ENCODE measurements at regions not wholly inside any gene's neighbourhood (a gene's known extent, or its start where the extent isn't known, plus 50 kb on each side); places are given as distances from the start of the nearest gene placed in this dataset.

DNA sequence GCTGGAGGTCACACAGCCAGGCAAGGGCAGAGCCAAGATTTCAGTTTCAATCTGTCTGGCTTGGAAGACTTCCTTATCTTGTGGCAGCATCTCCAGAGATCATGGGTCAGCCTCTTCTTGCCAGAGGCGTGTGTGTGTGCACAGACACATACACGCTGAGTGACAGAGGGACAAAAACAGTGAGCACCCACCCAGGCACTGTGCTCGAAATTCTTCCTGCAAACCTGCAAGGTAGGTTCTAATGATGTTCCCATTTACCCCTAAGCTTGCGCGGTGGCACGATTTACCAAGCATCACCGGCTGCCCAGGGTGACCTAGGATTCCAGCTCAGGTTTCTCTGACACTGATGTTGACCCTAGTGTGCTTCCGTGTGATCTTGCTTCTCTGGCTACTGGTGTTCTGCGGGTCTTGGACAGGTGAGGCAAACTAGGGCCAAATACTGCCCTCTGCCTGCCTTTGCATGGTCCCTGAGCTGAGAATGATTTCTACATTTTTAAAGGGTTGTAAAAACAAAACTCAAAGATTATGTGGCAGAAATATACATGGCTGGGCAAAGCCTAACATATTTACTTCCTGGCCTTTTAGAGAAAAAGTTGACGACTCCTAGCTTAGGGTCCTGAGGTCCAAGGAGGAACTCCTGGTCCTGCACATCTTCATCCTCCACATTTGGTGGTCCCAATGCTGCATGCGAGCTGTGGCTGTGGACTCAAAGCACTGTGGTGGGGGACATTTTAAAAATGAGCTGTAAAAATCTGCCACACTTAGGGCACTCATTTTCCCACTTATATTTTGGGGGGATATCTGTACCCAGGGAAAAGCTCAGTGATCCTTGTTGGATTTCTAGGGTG is 268.5 kb downstream of the RPS24 start:
- H3K4me3 ChIP-seq (ENCODE audit: low read depth, low read length): no peak overlapping the region
- H3K36me3 ChIP-seq (ENCODE audit: control insufficient read depth, insufficient read depth, low read length): no peaks in the 10 kb centered on the region
- no peak for DNase-seq (ENCODE audit: low read depth)
- TF ChIP-seq, protein P1, sequence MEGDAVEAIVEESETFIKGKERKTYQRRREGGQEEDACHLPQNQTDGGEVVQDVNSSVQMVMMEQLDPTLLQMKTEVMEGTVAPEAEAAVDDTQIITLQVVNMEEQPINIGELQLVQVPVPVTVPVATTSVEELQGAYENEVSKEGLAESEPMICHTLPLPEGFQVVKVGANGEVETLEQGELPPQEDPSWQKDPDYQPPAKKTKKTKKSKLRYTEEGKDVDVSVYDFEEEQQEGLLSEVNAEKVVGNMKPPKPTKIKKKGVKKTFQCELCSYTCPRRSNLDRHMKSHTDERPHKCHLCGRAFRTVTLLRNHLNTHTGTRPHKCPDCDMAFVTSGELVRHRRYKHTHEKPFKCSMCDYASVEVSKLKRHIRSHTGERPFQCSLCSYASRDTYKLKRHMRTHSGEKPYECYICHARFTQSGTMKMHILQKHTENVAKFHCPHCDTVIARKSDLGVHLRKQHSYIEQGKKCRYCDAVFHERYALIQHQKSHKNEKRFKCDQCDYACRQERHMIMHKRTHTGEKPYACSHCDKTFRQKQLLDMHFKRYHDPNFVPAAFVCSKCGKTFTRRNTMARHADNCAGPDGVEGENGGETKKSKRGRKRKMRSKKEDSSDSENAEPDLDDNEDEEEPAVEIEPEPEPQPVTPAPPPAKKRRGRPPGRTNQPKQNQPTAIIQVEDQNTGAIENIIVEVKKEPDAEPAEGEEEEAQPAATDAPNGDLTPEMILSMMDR (IDR thresholded peaks at IDR 0.05; ENCODE audit: insufficient read depth, low read length, poor library complexity, severe bottlenecking): peak; percentile 28
- H3K27me3 ChIP-seq (ENCODE audit: control insufficient read depth, insufficient read depth, low read length): peaks cover 10% of the 10 kb centered on the region

DNA sequence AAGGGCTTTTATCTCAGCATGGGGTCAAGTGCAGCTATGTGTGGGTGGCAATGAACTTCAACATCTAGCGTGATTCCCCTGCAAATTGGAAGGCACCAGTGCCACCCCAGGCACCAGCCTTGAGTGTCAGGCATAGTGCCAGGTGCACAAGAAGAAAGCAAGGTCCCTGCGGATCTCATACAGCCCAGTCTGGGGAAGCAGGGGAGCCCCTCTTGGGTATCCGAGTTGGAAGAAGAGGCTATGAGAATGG is 269.0 kb downstream of the RPS24 start:
- H3K27me3 ChIP-seq (ENCODE audit: control insufficient read depth, insufficient read depth, low read length): peaks cover 10% of the 10 kb centered on the region
- TF ChIP-seq, protein P1 (IDR thresholded peaks at IDR 0.05; ENCODE audit: insufficient read depth, low read length, poor library complexity, severe bottlenecking): no peak

DNA sequence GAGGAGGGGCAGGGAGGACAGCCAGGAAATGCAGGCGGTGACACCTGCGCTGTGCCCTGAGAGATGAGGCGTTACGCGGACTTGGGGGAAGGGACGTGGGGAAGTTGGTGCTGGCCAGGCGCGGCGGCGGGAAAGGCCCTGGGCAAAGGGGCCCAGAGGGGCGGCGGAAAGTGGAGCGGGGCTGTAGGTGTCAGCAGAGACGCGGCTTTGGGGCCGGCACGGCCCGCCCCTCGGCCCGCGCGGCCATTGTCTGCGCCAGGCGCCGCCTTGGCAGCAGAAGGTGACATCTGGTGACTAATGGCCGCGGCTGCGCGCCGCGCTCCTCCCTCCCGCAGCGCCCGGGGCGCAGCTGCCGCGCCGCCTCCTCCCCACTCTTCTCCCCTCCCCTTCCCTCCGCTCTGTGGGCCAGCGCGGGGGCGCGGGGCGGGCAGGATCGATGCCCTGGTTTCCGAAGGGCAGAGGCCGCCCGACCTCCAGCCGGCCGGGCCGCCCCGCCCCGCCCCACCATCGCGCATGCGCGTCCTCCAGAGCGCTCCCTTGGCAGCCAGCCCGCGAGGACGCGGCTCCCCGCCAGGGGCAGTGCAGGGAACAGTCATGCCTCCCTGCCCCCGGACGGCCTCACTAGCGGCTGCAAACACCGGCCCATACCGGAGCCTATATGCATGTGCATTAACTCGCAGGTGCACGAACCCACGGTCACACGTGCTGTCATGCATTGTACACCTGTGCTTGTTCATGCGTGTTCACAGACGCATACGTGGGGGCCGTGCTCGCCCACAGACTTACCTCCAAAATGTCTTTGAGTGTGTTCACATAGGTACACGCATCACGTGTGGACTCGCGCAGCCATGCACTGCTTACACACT is 269.6 kb downstream of the RPS24 start:
- TF ChIP-seq, protein P1 (IDR thresholded peaks at IDR 0.05; ENCODE audit: insufficient read depth, low read length, poor library complexity, severe bottlenecking): peak; percentile 56
- Histone ChIP-seq H3K27me3 (ENCODE audit: control insufficient read depth, insufficient read depth, low read length) (peaks cover 10% of the 10 kb centered on the region), H3K36me3 (ENCODE audit: control insufficient read depth, insufficient read depth, low read length) (no peaks in the 10 kb centered on the region), H3K4me3 (ENCODE audit: low read depth, low read length) (peak overlapping the region; percentile 44)
- DNase-seq (ENCODE audit: low read depth): peak; percentile 50

More for the DNA sequence above, 269.0 kb downstream of the RPS24 start:
- no peaks in the 10 kb centered on the region for H3K36me3 ChIP-seq (ENCODE audit: control insufficient read depth, insufficient read depth, low read length)
- H3K4me3 ChIP-seq (ENCODE audit: low read depth, low read length): peak overlapping the region; percentile 44
- no peak for DNase-seq (ENCODE audit: low read depth)

DNA sequence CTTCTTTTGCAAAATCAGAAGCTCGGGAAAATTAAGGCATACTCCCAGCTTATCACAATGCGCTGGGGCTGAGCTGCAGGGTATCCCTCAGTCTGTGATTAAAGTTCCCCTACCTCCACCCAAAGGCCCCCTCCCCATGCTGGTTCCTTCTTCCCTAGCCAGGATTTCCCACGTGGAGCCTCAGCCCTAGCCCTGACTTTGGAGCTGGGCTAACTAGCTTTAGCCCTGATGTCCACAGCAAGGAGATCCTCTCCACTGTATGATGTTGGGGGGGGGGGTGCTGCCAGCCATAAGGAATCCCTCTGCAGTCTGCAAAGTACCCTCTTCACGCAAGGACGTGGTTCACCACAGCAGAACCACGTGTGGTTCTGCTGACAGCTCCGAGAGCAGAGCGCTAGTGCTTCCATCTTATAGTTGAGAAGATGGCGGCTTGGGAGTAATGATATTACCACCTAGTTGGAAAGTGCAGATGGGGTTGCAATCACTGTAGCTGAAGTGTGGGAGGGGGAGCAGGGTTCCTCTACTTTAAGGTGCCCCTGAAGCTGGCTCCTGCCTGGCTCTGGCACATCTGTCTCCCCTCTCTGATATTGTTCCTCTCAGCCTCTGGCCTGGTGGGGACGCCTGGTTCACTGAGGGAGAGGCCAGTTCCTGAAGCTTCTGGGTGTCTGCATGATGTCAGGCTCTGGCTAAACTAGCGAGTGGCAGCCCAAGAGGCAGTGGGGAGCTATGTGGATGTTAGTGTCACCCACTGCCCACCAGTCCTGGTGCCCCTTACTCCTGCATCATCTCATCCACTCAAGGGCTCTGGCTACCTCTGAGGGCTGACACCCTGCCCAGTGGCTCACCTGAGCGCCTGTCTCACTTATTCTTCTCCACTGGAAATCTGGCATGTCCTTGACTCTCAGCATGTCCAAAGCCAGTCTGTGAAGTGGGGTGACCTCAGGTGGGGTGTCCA is 270.7 kb downstream of the RPS24 start:
- Histone ChIP-seq H3K36me3 (ENCODE audit: control insufficient read depth, insufficient read depth, low read length) (no peaks in the 10 kb centered on the region), H3K4me3 (ENCODE audit: low read depth, low read length) (no peak overlapping the region), H3K27me3 (ENCODE audit: control insufficient read depth, insufficient read depth, low read length) (peaks cover 11% of the 10 kb centered on the region)
- TF ChIP-seq, protein P1 (IDR thresholded peaks at IDR 0.05; ENCODE audit: insufficient read depth, low read length, poor library complexity, severe bottlenecking): no peak
- no peak for DNase-seq (ENCODE audit: low read depth)

DNA sequence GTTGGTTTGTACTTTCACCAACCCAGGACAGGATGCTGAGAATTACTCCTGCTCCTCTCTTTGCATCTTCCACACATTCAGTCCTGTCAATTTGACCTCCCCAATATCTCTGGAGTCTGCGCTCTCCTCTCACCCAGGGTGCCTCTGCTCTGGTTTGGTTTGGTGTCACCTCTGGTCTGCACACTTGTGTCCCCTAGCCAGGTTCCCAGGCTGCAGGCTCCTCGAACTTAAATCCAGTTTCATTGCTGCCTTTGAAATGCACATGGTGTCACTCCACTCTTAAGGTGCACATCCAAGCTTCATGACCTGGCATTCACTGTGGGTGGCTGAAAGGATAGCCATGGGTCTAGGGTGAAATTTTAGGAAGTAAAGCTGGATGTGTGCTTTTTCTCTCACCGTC is 271.6 kb downstream of the RPS24 start:
- peaks cover 12% of the 10 kb centered on the region for H3K27me3 ChIP-seq (ENCODE audit: control insufficient read depth, insufficient read depth, low read length)

More for the DNA sequence above, 271.6 kb downstream of the RPS24 start:
- Histone ChIP-seq H3K4me3 (ENCODE audit: low read depth, low read length) (no peak overlapping the region), H3K36me3 (ENCODE audit: control insufficient read depth, insufficient read depth, low read length) (no peaks in the 10 kb centered on the region)
- TF ChIP-seq, protein P1 (IDR thresholded peaks at IDR 0.05; ENCODE audit: insufficient read depth, low read length, poor library complexity, severe bottlenecking): no peak
- DNase-seq (ENCODE audit: low read depth): no peak
